Activated CD4-positive, alpha-beta memory T cell treated with anti-CD3 and anti-CD28 coated beads for 36 hours (primary cell): ENCODE measurements at regions not wholly inside any gene's neighbourhood (a gene's known extent, or its start where the extent isn't known, plus 50 kb on each side); places are given as distances from the start of the nearest gene placed in this dataset.

Experiments
- CTCF ChIA-PET: fragments of 350-600 bp; sonication (Branson Sonifier 250); formaldehyde crosslinking; loops from one replicate; lab custom pipeline; 2021; ENCODE audit warnings: antibody characterized with exemption, inconsistent platforms; lab: Charles Lee
- POLR2A ChIA-PET: fragments of 350-600 bp; sonication (Branson Sonifier 250); formaldehyde crosslinking; loops from one replicate; lab custom pipeline; 2021; ENCODE audit warnings: antibody characterized with exemption; lab: Charles Lee
- DNase-seq: peaks from one replicate; pipeline ENCODE4 v3.0.0-alpha.2; 2020
- H3K27ac Mint-ChIP-seq: one replicate; pipeline ENCODE4 v1.8.0; 2021; ENCODE audit warnings: mixed read lengths
- H3K27me3 Mint-ChIP-seq: one replicate; pipeline ENCODE4 v1.8.0; 2021; ENCODE audit warnings: mixed read lengths
- H3K36me3 Mint-ChIP-seq: one replicate; pipeline ENCODE4 v1.8.0; 2021; ENCODE audit warnings: mixed read lengths
- H3K4me1 Mint-ChIP-seq: one replicate; pipeline ENCODE4 v1.8.0; 2021; ENCODE audit warnings: low read depth, mixed read lengths
- H3K4me3 Mint-ChIP-seq: one replicate; pipeline ENCODE4 v1.8.0; 2021; ENCODE audit warnings: mild to moderate bottlenecking, mixed read lengths
- H3K9me3 Mint-ChIP-seq: one replicate; pipeline ENCODE4 v1.8.0; 2021; ENCODE audit warnings: mixed read lengths
- intact Hi-C: fragments of 100-400 bp; cut with micrococcal nuclease; formaldehyde crosslinking; loops from one replicate; pipeline ENCODE4 v1.15.1; 2023

DNA sequence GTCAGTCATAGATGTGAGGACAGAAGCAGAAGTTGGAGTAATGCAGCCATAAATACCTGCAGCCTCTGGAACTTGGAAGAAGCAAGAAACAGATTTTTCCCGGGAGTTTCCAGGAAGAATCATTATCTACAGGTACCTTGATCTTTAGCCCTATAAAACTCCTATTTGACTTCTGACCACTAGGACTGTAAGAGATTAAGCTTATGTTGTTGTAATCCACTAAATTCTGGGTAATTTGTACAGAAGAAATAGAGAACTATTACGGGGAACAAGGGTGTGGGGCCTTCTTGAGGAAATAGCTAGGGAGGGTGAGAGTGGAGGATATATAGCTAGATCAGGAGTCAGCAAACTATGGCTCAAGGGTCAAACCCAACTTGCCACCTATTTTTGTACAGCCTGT is 353.2 kb downstream of the SLC4A3 start:
- H3K4me1 Mint-ChIP-seq: no peaks in the 10 kb centered on the region
- peaks cover 1% of the 10 kb centered on the region for H3K27me3 Mint-ChIP-seq
- no peaks in the 10 kb centered on the region for H3K9me3 Mint-ChIP-seq
- no peak overlapping the region for H3K4me3 Mint-ChIP-seq
- intact Hi-C loops: no loop called here
- no peak overlapping the region for H3K27ac Mint-ChIP-seq
- CTCF ChIA-PET: no interaction called here
- DNase-seq: no peak
- H3K36me3 Mint-ChIP-seq: no peaks in the 10 kb centered on the region
- POLR2A ChIA-PET: no interaction called here

DNA sequence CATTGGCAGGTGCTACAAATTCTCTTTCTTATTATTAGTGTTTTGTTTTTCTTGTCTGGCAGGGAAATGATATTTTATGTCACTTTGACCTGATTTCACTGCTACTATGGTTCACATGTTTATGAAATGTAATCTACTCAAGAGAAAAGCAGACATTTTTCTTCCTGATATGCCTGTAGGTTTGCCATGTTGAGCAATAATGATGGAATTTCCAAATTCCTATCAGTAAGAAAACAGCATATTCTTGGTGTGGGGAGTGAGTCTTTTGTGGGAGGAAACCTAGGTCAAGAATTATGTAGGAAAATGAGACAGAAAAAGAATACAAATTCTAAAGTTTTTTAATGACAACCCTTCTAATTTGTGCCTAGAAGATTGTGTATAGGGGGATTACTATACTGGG is 356.4 kb downstream of the SLC4A3 start:
- Mint-ChIP-seq H3K4me3 (no peak overlapping the region), H3K9me3 (no peaks in the 10 kb centered on the region), H3K27ac (no peak overlapping the region), H3K4me1 (no peaks in the 10 kb centered on the region), H3K27me3 (peaks cover 1% of the 10 kb centered on the region), H3K36me3 (no peaks in the 10 kb centered on the region)
- POLR2A ChIA-PET: no interaction called here
- CTCF ChIA-PET: interaction anchor here (0.6 kb wide), 1 partner anchor 38 kb away, joined by 3 read pairs; no protein-coding TSS in a partner anchor
- no peak for DNase-seq
- intact Hi-C loops: no loop called here

DNA sequence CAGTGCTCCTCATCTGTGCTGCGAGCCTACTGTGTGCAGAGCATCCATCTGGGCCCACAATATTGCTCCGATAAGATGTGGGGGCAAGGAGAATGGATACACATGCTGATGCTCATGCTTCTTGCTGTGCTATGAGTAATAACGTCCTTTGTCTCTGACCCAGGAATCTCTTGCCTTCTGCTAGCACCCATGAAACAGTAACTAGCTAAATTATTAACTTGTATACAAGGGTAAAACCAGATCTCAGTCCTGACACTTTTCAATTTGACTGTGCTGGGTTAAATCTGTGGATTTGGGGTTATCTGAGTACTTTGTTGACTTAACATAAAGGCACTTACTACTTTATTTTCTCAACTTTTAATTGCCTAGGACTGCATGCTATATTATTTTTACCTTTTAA is 357.6 kb downstream of the SLC4A3 start:
- DNase-seq: no peak
- H3K4me3 Mint-ChIP-seq: no peak overlapping the region
- ChIA-PET CTCF (no interaction called here), POLR2A (no interaction called here)
- no peaks in the 10 kb centered on the region for H3K36me3 Mint-ChIP-seq
- no peaks in the 10 kb centered on the region for H3K9me3 Mint-ChIP-seq
- intact Hi-C loops: no loop called here
- no peaks in the 10 kb centered on the region for H3K4me1 Mint-ChIP-seq
- peaks cover 1% of the 10 kb centered on the region for H3K27me3 Mint-ChIP-seq
- H3K27ac Mint-ChIP-seq: no peak overlapping the region

DNA sequence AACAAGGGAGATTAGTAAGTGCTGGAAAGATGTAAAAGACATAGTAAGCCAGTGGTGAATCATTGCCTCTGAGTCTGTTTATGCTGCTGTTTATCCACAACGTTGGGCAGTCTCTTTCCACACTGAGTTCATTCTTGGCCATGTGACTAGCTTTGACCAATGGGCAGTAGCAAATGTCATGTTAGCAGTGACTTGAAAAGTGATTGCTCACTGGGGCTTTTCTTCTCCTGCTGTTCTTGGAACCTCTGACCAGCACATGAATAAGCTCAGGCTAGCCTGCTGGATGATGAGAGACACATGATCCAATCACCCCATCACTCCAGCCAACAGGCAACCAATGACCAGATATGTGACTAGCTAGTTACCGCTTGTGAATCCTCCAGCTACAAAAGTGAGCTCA is 360.4 kb downstream of the SLC4A3 start:
- no peaks in the 10 kb centered on the region for H3K36me3 Mint-ChIP-seq
- DNase-seq: no peak
- intact Hi-C loops: no loop called here
- H3K27me3 Mint-ChIP-seq: peaks cover 1% of the 10 kb centered on the region
- ChIA-PET CTCF (no interaction called here), POLR2A (no interaction called here)
- H3K4me1 Mint-ChIP-seq: no peaks in the 10 kb centered on the region
- H3K4me3 Mint-ChIP-seq: no peak overlapping the region
- no peaks in the 10 kb centered on the region for H3K9me3 Mint-ChIP-seq
- H3K27ac Mint-ChIP-seq: no peak overlapping the region

DNA sequence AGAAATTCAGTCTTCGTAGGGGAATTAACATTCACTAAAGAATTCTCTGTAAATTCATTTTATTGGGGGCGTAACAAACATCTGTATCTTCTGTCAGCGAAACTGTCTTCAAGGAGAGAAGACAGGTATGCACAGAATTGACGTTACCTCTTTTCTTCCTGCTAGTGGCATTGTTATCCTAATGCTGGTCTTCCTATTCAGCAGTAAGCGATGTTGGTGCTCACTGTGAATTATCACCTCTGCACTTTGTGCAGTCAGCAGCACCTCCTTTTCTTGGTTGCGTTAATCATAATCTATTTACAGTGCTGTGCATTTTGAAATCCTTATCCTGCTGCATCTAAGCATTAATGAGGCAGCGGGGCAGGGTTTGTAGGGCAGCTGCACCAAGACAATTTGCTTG is 362.3 kb downstream of the SLC4A3 start:
- Mint-ChIP-seq H3K4me3 (no peak overlapping the region), H3K27ac (no peak overlapping the region), H3K4me1 (no peaks in the 10 kb centered on the region), H3K36me3 (no peaks in the 10 kb centered on the region), H3K27me3 (peaks cover 1% of the 10 kb centered on the region), H3K9me3 (no peaks in the 10 kb centered on the region)
- ChIA-PET CTCF (no interaction called here), POLR2A (no interaction called here)
- intact Hi-C loops: no loop called here
- DNase-seq: no peak

DNA sequence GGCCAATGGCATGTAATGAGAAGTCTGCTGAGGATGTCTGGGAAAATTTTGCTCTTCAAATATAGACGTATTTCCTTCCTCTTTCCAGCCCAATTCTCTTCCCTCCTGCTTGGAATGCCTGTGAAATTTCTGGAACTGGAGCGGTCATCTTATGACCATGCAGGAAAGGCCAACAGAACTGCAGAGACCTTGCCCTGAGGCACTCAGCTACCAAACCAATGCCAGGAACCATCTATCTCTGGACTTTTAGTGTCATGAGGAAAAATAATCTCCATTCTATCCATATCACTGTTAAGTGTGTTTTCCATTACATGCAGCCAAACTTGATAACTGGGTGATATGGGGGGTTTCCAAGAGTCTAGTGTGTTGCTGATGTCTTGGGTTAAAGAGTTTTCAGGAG is 363.7 kb downstream of the SLC4A3 start:
- H3K4me3 Mint-ChIP-seq: no peak overlapping the region
- no peaks in the 10 kb centered on the region for H3K4me1 Mint-ChIP-seq
- H3K27me3 Mint-ChIP-seq: no peaks in the 10 kb centered on the region
- ChIA-PET CTCF (no interaction called here), POLR2A (no interaction called here)
- H3K27ac Mint-ChIP-seq: no peak overlapping the region
- no peak for DNase-seq
- no peaks in the 10 kb centered on the region for H3K36me3 Mint-ChIP-seq
- no peaks in the 10 kb centered on the region for H3K9me3 Mint-ChIP-seq
- intact Hi-C loops: no loop called here

DNA sequence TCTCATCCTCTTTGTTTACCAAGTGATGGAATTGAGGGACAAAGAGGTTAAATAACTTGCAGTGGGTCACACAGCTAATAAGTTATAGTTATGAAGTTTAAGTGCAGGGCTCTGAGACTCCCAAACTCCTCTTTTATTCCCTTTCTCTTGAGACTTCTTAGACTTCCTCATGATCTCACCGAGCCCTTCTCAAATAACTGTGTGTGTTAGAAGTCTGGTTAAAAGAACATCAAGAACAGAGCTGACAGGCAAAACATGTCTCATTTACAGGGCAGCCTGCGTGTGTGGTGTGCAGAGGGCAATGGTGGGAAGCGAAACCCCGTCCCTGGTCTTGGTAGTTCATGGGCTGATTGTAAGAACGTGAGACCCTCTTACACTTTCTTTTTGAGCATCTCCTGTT is 368.0 kb downstream of the SLC4A3 start:
- no peaks in the 10 kb centered on the region for H3K4me1 Mint-ChIP-seq

DNA sequence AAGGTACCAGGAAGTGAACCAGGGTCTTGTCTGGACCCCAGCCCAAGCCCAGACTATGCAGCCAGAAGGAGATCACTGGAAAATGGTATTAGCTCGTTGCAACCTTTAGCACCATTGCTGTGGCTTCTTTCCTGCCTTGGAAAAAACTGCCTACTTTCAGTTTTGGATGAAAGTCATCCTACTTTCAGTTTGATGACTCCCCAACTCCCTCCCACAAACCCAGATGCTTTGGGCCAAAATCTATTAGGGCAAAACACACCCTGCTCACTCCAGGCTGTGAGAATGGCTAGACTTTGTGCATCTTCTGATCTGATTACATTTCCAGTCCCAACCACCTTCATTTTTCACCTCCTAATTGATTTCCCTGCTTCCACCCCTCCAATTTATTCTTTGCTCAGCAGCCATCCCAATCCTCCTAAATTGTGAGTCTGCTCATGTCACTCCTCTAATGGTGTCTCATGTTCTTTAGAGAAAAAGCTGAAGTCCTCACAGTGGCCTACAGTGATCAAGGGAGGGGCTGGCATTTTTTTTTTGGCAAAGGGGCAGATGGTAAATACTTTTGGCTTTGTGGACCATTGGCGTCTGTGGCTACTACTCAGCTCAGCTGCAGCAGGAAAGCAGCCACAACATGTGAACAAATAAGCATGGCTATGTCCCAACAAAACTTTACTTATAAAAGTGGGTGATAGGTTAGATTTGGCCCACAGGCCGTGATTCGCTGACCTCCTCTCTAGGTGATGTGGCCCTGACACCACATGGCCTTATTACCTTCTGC is 368.7 kb downstream of the SLC4A3 start:
- CTCF ChIA-PET: no interaction called here
- Mint-ChIP-seq H3K27me3 (no peaks in the 10 kb centered on the region), H3K4me1 (no peaks in the 10 kb centered on the region), H3K27ac (no peak overlapping the region), H3K9me3 (no peaks in the 10 kb centered on the region), H3K4me3 (no peak overlapping the region), H3K36me3 (no peaks in the 10 kb centered on the region)
- DNase-seq: no peak
- intact Hi-C loops: no loop called here
- POLR2A ChIA-PET: no interaction called here

More for the DNA sequence above, 368.0 kb downstream of the SLC4A3 start:
- Mint-ChIP-seq H3K27me3 (no peaks in the 10 kb centered on the region), H3K4me3 (no peak overlapping the region), H3K36me3 (no peaks in the 10 kb centered on the region), H3K9me3 (no peaks in the 10 kb centered on the region), H3K27ac (no peak overlapping the region)
- no peak for DNase-seq
- CTCF ChIA-PET: no interaction called here
- POLR2A ChIA-PET: no interaction called here
- intact Hi-C loops: no loop called here

DNA sequence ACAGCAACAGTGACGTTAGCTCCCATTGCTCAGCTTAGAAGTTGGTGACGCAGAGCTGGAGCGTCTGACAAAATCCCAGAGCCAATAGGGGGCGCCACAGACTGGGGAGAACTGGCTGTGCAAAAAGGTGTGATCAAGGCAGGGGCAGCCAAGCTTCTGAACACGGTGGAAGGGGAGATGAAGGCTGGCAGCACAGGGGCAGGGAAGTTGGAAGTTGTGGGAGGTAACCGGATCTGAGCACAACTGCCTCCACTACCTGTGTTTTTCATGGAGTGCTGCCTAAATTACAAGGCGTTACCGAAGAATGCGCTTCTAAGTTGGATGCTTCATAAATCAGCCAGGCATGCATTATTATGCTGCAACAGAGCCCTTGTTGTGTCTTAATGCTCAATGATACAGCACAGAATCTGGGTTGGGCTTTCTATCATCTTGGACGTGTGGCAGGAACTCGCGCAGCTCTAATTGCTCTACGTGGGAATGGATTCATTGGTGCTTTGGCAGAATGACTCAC is 370.0 kb downstream of the SLC4A3 start:
- H3K27me3 Mint-ChIP-seq: no peaks in the 10 kb centered on the region
- DNase-seq: peak; percentile 28
- ChIA-PET CTCF (no interaction called here), POLR2A (no interaction called here)
- intact Hi-C loops: no loop called here
- H3K4me1 Mint-ChIP-seq: no peaks in the 10 kb centered on the region
- H3K36me3 Mint-ChIP-seq: no peaks in the 10 kb centered on the region
- H3K9me3 Mint-ChIP-seq: no peaks in the 10 kb centered on the region
- no peak overlapping the region for H3K4me3 Mint-ChIP-seq
- no peak overlapping the region for H3K27ac Mint-ChIP-seq

DNA sequence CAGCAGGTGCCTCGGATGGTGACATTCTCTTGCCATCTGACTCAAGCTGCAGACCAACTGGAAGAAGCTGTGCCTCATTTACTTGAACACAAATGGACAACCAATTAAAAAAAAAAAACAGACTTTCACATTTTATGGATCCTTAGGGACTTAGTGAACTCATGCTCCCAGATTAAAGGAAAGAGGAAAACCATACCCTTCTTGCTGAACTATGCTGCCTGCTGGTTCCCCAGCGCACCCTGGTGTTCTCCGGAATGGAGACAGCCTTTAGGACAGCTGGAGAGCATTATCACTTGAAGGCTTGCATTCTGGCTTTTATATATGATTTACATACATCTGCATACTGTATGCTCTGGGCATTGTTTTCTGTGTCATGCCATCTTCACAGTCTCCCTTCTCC is 370.7 kb downstream of the SLC4A3 start:
- H3K4me1 Mint-ChIP-seq: no peaks in the 10 kb centered on the region
- H3K27me3 Mint-ChIP-seq: no peaks in the 10 kb centered on the region
- CTCF ChIA-PET: no interaction called here
- intact Hi-C loops: no loop called here
- no peaks in the 10 kb centered on the region for H3K36me3 Mint-ChIP-seq
- H3K9me3 Mint-ChIP-seq: no peaks in the 10 kb centered on the region
- no peak overlapping the region for H3K27ac Mint-ChIP-seq
- DNase-seq: no peak
- H3K4me3 Mint-ChIP-seq: no peak overlapping the region
- POLR2A ChIA-PET: no interaction called here

DNA sequence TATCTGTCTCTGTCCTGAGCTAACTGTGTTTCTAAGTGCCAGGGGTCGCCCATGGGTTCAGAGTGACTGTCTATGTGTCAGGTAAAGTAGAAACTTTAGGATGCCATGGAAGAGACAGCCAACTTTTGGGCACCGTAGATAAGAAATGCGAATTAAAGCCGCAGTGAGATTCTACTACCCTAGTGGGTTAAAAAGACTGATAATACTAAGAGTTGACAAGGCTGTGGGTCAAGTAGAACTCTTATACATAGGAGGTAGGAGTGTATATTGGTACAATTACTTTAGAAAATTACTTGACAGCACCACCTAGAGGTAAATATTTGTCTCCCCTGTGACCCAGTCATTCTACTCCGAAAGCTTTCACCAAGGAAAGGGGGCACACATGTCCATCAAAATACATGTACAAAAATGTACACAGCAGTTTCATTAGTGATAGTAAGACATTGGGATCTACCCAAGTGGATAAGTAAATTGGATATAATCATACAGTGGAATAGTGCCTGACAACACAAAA is 371.3 kb downstream of the SLC4A3 start:
- DNase-seq: no peak
- no peak overlapping the region for H3K4me3 Mint-ChIP-seq
- intact Hi-C loops: no loop called here
- no peaks in the 10 kb centered on the region for H3K4me1 Mint-ChIP-seq
- ChIA-PET POLR2A (no interaction called here), CTCF (no interaction called here)
- H3K9me3 Mint-ChIP-seq: no peaks in the 10 kb centered on the region
- H3K27ac Mint-ChIP-seq: no peak overlapping the region
- H3K27me3 Mint-ChIP-seq: no peaks in the 10 kb centered on the region
- no peaks in the 10 kb centered on the region for H3K36me3 Mint-ChIP-seq

DNA sequence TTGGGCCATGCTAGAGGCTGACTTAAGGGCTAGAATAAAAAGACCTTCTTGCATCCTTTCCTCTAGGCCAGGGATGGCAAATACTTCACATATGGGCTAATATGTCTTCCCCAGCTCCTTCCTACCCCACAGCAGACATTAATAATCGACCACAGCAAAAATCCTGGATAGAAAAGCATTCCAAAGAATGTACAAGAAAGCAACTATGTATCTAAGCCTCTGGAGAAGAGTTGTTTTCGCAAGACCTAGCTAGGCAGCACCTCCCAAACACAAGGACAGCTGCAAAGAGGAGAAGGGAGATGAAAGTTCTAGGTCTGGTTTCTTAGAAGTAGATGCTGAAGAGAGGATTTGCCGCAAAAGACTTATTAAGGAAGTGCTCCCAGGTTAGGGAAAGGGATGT is 372.6 kb downstream of the SLC4A3 start:
- no peaks in the 10 kb centered on the region for H3K27me3 Mint-ChIP-seq
- no peaks in the 10 kb centered on the region for H3K36me3 Mint-ChIP-seq
- no peak overlapping the region for H3K27ac Mint-ChIP-seq
- no peak overlapping the region for H3K4me3 Mint-ChIP-seq
- CTCF ChIA-PET: no interaction called here
- no peaks in the 10 kb centered on the region for H3K4me1 Mint-ChIP-seq
- no peak for DNase-seq
- no peaks in the 10 kb centered on the region for H3K9me3 Mint-ChIP-seq
- POLR2A ChIA-PET: no interaction called here
- intact Hi-C loops: no loop called here

DNA sequence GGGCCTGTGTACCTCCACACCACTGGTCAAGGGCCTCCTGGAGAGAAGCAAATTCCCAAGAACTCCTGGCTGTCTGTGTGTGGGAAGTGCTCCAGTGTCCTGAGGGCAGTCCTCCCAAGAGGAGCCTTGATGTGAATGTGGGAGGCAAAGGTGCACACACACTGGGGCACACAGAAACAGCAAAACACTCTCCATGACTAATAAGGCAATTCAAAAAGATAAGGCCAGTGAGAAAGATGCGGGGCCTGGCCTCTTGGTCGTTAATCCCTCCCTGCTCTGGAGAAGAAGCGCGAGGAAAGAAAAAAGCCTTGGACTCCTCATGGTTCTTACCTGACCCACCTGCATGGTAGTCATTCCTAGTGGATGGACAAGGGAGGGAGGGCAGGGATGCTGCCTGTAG is 373.2 kb downstream of the SLC4A3 start:
- CTCF ChIA-PET: no interaction called here
- Mint-ChIP-seq H3K36me3 (no peaks in the 10 kb centered on the region), H3K27me3 (no peaks in the 10 kb centered on the region), H3K27ac (no peak overlapping the region), H3K4me1 (no peaks in the 10 kb centered on the region), H3K9me3 (no peaks in the 10 kb centered on the region), H3K4me3 (no peak overlapping the region)
- DNase-seq: no peak
- intact Hi-C loops: no loop called here
- POLR2A ChIA-PET: no interaction called here
